ENCODE measurements at regions not wholly inside any gene's neighbourhood (a gene's known extent, or its start where the extent isn't known, plus 50 kb on each side); places are given as distances from the start of the nearest gene placed in this dataset.

GRCh38 chr11:19558189-19558986 lies 154.2 kb upstream of the NAV2 start:
- DNase-seq = no peak

- peak; percentile 61 for DNase-seq
Observed at GRCh38 chr11:19557720-19558140, 154.9 kb upstream of the NAV2 start.

GRCh38 chr11:19557185-19557584 lies 155.5 kb upstream of the NAV2 start:
- no peak for DNase-seq

- DNase-seq = no peak
Observed at GRCh38 chr11:19555266-19555665, 157.4 kb upstream of the NAV2 start.

GRCh38 chr11:19553683-19554333 lies 158.8 kb upstream of the NAV2 start:
- peak; percentile 60 for DNase-seq

GRCh38 chr11:19552656-19553260 lies 159.9 kb upstream of the NAV2 start:
- DNase-seq = no peak

GRCh38 chr11:19552161-19552560 lies 160.5 kb upstream of the NAV2 start:
- DNase-seq = no peak

GRCh38 chr11:19551457-19551856 lies 161.2 kb upstream of the NAV2 start:
- DNase-seq = no peak

GRCh38 chr11:19547044-19547443 lies 165.6 kb upstream of the NAV2 start:
- DNase-seq = no peak

- no peak for DNase-seq
Observed at GRCh38 chr11:19546325-19546724, 166.3 kb upstream of the NAV2 start.

- DNase-seq = no peak
Observed at GRCh38 chr11:19541521-19542049, 171.1 kb upstream of the NAV2 start.

- no peak for DNase-seq
Observed at GRCh38 chr11:19539861-19540260, 172.8 kb upstream of the NAV2 start.

- DNase-seq = no peak
Observed at GRCh38 chr11:19537803-19538453, 174.7 kb upstream of the NAV2 start.

- no peak for DNase-seq
Observed at GRCh38 chr11:19536131-19536530, 176.5 kb upstream of the NAV2 start.

GRCh38 chr11:19530505-19530904 lies 182.1 kb upstream of the NAV2 start:
- no peak for DNase-seq

- DNase-seq = no peak
Observed at GRCh38 chr11:19526119-19526518, 186.5 kb upstream of the NAV2 start.

GRCh38 chr11:19525714-19526113 lies 186.9 kb upstream of the NAV2 start:
- DNase-seq = peak; percentile 32

GRCh38 chr11:19525276-19525675 lies 187.4 kb upstream of the NAV2 start:
- DNase-seq = no peak

GRCh38 chr11:19524171-19524671 lies 188.4 kb upstream of the NAV2 start:
- no peak for DNase-seq

- no peak for DNase-seq
Observed at GRCh38 chr11:19520681-19521080, 192.0 kb upstream of the NAV2 start.

- DNase-seq = no peak
Observed at GRCh38 chr11:19519912-19520641, 192.6 kb upstream of the NAV2 start.

- DNase-seq = no peak
Observed at GRCh38 chr11:19519353-19519752, 193.3 kb upstream of the NAV2 start.
